CD4-positive, alpha-beta T cell treated with Interleukin-6 for 4 hours (primary cell): ENCODE measurements at regions not wholly inside any gene's neighbourhood (a gene's known extent, or its start where the extent isn't known, plus 50 kb on each side); places are given as distances from the start of the nearest gene placed in this dataset.
"Not testable (repeated sequence)": the region's sequence is repeated elsewhere in the genome, so short reads cannot be mapped to it uniquely, and the experiment has no call there.

Experiments used
- DNase-seq: peaks from one replicate; pipeline ENCODE4 v3.0.0-alpha.2; 2020; ENCODE audit warnings: mixed read lengths

DNA sequence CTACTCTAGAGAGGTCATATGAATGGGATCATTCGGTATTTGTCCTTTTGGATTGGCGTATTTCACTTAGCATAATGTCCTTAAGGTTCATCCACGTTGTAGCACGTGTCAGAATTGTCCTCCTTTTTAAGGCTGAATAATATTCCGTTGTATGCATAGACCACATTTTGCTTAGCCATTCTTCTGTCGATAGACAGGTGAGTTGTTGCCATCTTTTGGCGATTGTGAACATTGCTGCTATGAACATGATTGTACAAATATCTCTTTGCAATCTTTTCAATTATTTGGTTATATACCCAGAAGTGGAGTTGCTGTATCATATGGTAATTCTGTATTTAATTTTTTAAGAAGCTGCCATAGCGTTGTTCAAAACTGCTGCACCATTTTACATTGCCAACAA, 52.4 kb upstream of the GOLGA8J start:
- no peak for DNase-seq

- DNase-seq, result no peak
These were observed 58.9 kb upstream of the GOLGA8J start for GRCh38 chr15:30023798-30024295.

GRCh38 chr15:30010746-30011145, 72.0 kb upstream of the GOLGA8J start:
- DNase-seq, result no peak

DNA sequence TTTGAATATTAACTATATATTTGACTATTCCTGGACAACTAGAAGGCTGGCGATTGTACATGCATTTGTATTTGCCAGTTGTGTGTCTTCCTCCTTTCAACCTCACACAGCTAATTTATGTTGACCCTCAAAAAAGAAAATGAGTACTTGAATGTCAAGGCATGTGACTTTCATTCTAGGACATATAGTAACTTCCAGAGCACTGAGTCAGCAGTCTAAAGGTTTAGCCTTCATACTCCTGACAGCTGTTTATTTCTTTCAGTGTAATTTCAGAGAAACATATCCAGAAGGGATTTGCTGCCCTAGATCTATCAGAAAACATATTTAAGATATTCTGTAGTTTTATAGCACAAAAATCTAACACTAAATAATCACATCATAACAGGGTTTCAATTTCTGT, 74.6 kb upstream of the GOLGA8J start:
- no peak for DNase-seq

- no peak for DNase-seq
These were observed 81.2 kb upstream of the GOLGA8J start for GRCh38 chr15:30001602-30002001.

DNA sequence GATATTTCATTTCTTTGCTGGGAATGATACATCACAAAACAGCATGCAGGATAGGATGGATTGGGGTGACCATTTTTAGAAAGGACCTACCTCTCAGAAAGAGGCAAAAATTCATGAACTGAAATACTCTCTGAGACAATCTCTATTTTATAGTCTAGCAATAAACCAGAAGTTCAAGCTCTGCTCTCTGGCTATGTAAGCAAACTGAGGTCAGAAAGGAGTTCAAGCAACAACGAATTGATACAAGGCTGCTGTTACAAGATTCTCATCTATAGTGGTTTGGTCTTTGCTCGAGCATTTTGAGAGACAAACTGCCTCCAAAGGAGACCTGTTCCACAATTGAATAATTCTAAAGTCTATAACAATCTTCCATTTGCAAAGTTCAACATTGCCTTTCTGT, 84.7 kb upstream of the GOLGA8J start:
- no peak for DNase-seq

DNA sequence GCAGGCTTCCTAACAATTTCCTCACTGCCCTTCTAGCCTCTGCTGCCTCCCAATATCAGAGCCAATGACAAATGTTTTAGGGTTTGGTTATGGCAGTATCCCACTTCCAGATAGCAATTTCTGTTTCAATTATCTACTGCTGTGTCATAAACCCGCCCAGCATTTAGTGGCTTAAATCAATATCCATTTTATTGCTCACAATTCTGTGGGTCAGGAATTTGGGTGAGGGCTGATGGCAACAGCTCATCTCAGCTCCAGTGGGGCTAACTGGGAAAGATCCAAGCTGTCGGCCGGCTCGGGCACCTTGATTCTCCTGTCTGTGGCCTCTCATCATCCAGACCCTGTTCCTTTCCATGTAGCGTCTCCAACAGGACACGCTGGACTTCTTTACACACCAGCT, 85.3 kb upstream of the GOLGA8J start:
- DNase-seq, result no peak

DNA sequence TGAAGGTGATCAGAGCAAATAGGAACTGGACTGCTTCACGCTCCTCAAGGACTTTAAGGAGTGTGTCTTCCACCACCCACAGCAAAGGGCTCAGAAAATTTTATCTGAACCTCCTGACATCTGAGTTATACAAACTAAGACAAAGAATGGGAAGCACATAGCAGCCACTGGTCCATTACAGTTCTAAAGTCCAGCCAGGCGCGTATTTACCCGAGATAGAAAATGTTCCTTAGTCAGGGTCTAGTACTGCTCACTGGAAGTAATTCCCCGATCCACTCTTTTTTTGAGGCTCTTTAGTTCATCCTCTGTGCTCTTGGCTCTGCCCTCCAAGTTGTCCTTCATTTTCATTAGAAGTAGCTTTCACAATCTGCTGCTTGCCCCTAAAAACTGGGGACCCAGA, 88.5 kb upstream of the GOLGA8J start:
- DNase-seq, result no peak

GRCh38 chr15:29990954-29991353, 91.8 kb upstream of the GOLGA8J start:
- no peak for DNase-seq

DNA sequence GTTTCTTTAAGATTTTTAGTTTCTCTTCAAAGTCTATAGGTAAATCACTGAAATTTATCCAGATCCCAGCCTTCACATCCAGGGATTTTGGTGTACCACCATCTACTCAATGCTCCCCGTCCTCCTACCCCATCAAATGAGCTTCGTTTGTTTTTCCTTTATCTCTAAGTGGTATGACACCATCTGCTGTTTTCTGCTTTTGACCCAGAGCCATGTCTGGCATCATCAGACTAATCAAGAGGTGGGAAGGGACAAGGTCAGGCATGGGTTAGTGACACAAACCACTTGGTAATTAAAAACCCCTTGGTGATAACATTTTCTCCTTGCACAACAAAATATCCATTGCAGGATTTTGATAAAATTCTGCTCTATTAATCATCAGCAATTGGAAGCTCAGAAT, 92.7 kb upstream of the GOLGA8J start:
- no peak for DNase-seq

GRCh38 chr15:29988701-29989100, 94.1 kb upstream of the GOLGA8J start:
- DNase-seq, result no peak

DNA sequence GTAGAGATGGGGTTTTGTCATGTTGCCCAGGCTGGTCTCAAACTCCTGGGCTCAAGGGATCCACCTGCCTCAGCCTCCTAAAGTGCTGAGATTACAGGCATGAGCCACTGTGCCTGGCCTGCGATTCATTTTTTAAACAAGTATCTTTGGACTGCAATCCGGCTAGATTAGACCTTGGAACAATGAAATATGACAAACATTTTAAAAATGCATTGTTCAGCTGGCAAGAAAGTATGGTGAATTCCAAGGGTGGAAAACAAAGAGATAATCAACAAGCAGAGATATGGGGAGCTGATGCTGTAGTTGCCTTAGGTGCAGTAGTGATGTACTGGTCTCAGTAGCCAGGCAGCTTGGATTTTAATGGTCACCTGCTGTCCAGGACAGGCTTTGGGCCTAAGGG, 95.8 kb upstream of the GOLGA8J start:
- DNase-seq, result no peak

DNA sequence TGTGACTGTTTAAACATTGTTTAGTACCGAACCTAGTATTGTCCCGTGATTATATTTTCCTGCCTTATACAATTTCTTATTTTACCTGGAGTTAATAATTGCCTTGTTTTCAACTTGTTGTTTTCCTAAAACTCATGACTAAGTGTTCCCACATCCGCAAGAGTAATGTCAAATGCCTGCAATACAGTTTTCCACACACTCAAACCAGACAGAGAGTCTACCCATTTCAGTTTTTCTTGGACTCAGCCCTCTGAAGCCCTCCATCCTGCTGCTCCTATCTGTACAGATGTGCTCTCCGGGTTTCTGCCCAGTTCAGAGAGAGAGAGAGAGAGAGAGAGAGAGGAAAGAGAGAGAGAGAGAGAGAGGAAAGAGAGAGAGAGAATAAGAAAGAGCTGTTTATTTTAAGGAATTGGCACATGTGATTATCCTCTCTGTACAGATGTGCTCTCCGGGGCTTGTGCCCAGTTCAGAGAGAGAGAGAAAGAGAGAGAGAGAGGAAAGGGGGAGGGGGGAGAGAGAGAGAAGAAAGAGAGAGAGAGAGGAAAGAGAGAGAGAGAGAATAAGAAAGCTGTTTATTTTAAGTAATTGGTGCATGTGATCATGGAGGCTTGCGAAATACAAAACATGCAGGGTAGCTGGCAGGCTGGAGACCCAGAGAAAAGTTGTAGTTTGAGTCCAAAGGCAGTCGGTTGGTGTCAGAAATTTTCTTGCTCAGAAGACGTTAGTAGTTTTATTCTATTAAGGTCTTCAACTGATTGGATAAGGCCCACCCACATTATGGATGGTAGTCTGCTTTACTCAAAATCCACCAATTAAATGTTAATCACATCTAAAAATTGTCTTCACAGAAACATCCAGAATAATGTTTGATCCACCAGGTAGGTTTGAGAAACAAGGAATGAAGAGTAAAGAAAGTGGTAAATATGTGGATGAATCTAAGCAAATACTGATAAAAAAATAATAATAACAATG, 104.1 kb upstream of the GOLGA8J start:
- no peak for DNase-seq

- not testable (repeated sequence) for DNase-seq
These were observed 108.7 kb upstream of the GOLGA8J start for GRCh38 chr15:29974056-29974455.

DNA sequence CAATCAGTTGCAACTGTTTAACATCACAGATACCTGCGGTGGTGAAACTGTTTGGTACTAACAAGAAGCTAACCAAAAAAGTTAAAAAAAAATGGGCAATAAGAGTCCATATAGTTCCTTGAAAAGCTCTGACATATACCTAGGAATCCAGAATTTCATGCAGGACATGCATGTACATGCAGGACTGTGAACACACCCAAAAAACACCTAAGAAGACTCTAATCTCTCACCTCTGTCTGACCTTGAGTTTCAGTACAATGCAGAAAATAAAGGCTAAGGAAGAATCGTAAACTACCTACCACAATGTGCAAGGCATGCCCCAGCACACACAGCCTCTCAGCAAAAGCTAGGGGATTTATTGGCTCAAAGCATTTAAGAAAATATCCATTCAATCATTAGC, 110.7 kb upstream of the GOLGA8J start:
- no peak for DNase-seq

DNA sequence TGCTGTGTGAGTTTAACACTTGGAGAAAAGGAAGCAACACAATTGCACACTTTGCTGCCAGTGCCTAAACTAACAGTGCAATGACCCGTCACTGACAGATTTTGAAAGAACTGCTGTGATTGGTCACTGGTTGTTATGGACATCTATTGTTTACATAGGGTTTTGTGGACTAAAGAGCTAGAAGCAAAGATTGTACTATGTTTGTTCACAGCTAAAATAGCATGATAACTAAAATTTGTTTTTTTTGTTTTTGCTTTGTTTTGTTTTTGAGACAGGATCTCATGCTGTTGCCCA, 112.4 kb upstream of the GOLGA8J start:
- DNase-seq, result no peak

DNA sequence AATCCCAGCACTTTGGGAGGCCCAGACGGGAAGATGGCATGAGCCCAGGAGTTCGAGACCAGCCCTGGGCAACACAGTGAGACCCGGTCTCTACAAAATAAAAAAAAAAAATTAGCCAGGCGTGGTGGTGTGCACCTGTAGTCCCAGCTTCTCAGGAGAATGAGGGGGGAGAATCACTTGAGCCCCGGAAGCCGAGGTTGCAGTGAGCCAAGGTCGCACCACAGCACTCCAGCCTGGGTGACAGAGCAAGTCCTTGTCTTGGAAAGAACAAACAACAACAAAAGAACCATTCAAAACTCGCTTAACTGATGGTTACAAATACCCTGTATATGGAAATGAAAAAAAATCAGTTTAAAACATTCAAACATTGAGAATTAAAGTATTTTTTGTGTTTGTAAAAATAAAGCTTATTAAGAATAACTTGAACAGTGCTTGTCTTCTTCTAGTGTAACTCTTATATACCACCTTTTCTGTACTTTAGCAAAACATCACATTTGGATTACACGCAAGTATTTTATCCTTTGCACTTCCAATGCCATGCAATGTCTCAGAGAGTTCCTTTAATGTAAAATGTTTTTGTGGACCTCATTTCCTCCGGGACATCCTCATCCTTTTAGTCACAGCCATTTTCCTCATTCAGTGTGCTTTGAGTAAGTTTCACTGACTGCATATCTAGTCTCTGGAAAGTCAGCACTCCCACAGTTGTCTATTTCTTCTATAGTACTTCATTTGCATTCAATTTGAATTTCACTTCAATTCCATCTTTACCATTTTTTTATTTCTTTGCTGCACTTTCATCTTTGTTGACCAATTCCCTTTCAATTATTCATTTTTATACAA, 113.0 kb upstream of the GOLGA8J start:
- no peak for DNase-seq

- no peak for DNase-seq
These were observed 113.7 kb upstream of the GOLGA8J start for GRCh38 chr15:29968895-29969561.

DNA sequence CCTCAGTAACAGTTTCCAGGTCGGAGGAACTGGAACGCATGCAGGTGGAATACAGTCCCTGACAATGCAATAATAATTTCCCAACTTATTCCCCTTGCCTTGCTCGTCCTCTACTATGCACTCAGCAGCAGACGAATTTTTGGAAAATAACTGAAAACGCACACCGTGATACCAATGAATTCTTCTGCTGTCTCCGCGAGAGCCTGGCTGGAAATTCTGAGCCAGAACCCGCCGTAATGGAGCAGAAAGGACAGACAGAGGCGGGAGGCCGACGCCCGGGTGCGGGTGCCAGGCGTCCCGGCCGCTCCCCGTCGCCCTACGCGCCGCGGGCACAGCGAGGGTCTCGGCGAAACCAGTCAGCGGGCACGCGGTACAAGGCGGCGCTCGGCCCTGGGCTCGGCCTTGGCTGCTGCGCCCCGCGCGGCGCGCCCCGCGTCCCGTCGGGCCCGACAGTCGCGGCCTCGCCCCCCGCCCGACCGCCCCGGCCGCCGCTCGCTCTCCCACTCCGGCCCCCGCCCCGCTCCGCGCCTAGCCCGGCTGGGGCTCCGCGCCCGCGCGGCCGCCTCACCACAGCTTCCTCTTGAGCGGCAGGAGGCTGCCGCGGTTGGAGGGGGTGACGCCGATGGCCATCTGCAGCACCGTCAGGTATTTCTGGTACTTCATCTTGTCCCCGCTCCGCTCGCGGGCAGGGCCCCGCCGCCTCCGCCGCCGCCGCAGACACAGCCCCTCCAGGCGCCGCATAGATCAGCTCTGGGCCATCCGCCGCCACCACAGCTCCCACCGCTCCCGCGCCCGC, 114.5 kb upstream of the GOLGA8J start:
- DNase-seq, result no peak

DNA sequence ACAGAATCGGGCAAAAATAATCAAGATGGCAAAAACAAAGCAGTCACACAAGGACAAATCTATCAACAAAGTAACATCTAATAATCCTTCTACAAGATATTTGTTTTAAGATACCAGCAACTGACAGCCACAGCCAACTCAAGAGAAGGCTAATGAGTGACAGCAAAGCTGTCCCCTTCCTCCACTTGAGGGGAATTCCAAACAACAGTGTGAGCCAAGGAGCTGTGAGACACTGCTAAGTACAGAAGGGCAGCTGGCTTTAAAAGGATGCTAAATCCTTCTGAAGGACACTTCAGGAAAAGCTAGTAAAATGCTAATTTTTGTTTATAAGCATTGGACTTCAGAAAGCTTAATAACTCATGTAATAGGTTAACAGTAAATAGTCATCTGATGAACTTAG, 120.3 kb upstream of the GOLGA8J start:
- no peak for DNase-seq

DNA sequence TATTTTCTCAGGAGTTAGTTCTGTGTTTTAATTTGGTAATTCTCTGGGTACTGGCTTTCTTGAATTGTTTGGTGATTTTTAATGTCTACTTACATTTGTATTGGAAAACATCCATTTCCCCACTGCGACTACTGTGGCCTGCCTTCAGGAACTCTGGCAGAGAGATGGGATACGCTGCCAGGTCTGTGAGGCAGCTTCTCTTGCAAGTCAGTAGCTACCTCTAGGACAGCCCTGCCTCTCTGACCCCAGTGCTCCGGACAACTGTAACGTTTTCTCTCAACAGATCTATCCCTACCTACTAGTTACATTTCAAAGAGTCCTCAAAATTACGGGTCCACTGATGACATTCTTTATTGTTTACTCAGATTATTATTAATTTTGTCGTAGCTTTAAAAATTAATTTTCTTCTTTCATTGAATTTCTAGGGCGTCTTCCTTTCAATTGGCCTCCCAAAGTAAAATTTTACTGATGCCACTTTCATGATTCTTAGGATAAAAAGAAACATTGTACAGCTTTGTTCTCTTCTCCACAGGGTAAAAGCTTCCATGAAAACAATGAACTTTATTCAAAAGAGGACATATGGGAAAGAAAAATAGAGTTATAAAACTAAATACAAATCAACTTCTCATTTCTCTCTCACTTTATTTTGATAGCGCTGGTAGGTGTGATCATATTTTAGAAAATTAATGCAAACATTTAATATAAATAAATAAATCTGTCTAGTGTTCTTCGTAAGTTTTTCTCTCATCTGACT, 123.2 kb upstream of the GOLGA8J start:
- no peak for DNase-seq

GRCh38 chr15:29952225-29952624, 130.0 kb upstream of the TJP1 start:
- DNase-seq, result no peak
